Testis (tissue), 2 donors: ENCODE measurements at regions not wholly inside any gene's neighbourhood (a gene's known extent, or its start where the extent isn't known, plus 50 kb on each side); places are given as distances from the start of the nearest gene placed in this dataset.

Experiments
- CTCF ChIP-seq, 3 experiments: fragments of 450-650 bp in 2 of 3; fragments of 200-600 bp in 1 of 3; sonication (generic) in 1 of 3; IDR thresholded peaks; one replicate each; pipeline ENCODE4 v1.5.1; 2016 to 2019; ENCODE audit warnings: antibody characterized with exemption in 3 of 3, mild to moderate bottlenecking in 2 of 3, moderate library complexity in 1 of 3
- POLR2A ChIP-seq: fragments of 450-650 bp; IDR thresholded peaks from one replicate; pipeline ENCODE4 v1.6.1; 2017; ENCODE audit warnings: antibody characterized with exemption, mild to moderate bottlenecking, moderate library complexity

DNA sequence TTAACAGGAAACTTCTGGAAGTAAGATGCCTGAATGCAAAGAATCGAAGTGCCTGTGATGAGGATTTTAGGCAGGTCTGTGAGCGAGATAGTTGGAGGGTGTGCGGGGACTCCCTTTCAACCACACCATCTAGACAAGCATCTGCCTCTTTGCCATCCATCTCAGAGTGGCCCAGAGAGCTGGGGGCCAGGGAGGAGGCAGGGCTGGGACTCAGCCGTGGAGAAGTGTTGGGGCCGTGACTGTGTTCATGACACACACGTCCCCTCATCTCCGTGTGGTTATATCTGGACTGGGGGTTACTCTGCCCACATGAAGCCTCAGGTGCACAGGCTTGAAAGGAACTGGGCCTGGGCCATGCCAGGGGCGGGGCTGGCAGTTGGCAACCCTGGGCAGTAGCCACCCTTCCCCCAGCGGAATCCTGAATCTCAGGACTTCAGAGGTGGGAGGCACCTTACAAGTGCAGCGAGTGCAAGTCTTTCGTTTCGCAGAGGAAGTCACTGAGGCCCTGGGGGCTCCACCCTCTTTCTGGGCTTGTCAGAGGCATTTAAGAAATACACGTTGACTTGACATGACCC is 112.5 kb downstream of the SLC4A3 start:
- no peak for TF ChIP-seq POLR2A
- no peak for TF ChIP-seq CTCF (IDR thresholded peaks at IDR 0.05)
